Adrenal gland (tissue), 9 donors: ENCODE measurements at regions not wholly inside any gene's neighbourhood (a gene's known extent, or its start where the extent isn't known, plus 50 kb on each side); places are given as distances from the start of the nearest gene placed in this dataset.

Source experiments
- DNase-seq, 7 donors: peaks; one replicate each; pipeline ENCODE4 v3.0.0-alpha.2; 2019 to 2020
- H3K27ac ChIP-seq, 5 donors: fragments of 200-600 bp; sonication (generic) in 4 of 5; 1 replicate in 3 of 5; 2 replicates in 2 of 5; pipeline versions ENCODE4 v1.5.1 to v1.8.0; 2016 to 2020; ENCODE audit warnings: mild to moderate bottlenecking in 1 of 5
- H3K27me3 ChIP-seq: fragments of 200-600 bp; 2 replicates; pipeline ENCODE4 v1.8.0; 2021
- H3K36me3 ChIP-seq, 2 donors: fragments of 200-600 bp; replicated peaks in 1 of 2; 1 replicate in 1 of 2; 2 replicates in 1 of 2; pipeline versions ENCODE4 v1.5.1 to v1.8.0; 2018 to 2022
- H3K4me1 ChIP-seq, 2 donors: fragments of 200-600 bp; replicated peaks in 1 of 2; 1 replicate in 1 of 2; 2 replicates in 1 of 2; pipeline versions ENCODE4 v1.5.1 to v1.8.0; 2018 to 2021
- H3K4me3 ChIP-seq, 4 donors: fragments of 200-600 bp; sonication (generic) in 3 of 4; one replicate each; pipeline ENCODE4 v1.5.1; 2016 to 2018
- H3K9me3 ChIP-seq, 3 donors: fragments of 200-600 bp; sonication (generic) in 1 of 3; replicated peaks in 1 of 3; 1 replicate in 2 of 3; 2 replicates in 1 of 3; pipeline versions ENCODE4 v1.5.1 to v1.8.0; 2016 to 2021
- CTCF ChIP-seq, 6 experiments: fragments of 450-650 bp in 4 of 6; fragments of 200-600 bp in 2 of 6; sonication (generic) in 1 of 6; IDR thresholded peaks; 1 replicate in 5 of 6; 2 replicates in 1 of 6; pipeline versions ENCODE4 v1.5.1 to v1.8.0; 2016 to 2021; ENCODE audit warnings: antibody characterized with exemption in 6 of 6, mild to moderate bottlenecking in 2 of 6, moderate library complexity in 1 of 6
- POLR2A ChIP-seq, 2 donors: fragments of 450-650 bp; IDR thresholded peaks; one replicate each; pipeline ENCODE4 v1.6.1; 2017; ENCODE audit warnings: antibody characterized with exemption in 2 of 2, mild to moderate bottlenecking in 2 of 2, moderate library complexity in 1 of 2
- WGBS, 4 donors: extraction: QIAGEN DNeasy Blood & Tissue Kit in 2 of 4; methylation state at CpG; one replicate each; pipeline versions ENCODE4 v1.1.5 to v1.1.7; 2013 to 2017; 5-methylcytosine and 5-hydroxymethylcytosine counted together
- intact Hi-C, 2 donors: fragments of 100-400 bp; cut with DNase I; formaldehyde crosslinking; loops; one replicate each; pipeline versions ENCODE4 v1.14.1 to v1.15.0; 2022 to 2023
- donor health status: healthy with polysubstance abuse.
- donor health status: Bipolar disorder and iron deficiency.
- donor health status: DM: yes; HTN: yes; CAD: no.
- donor health status: DM: no; HTN: no; CAD: no.
- donor health status: DM: no; HTN: no; CAD: no.

GRCh38 chr13:86510792-86511191 lies 711.6 kb upstream of the SLITRK6 start:
- no peak for TF ChIP-seq CTCF (IDR thresholded peaks at IDR 0.05)
- TF ChIP-seq POLR2A (IDR thresholded peaks at IDR 0.05), result no peak
- no peak for DNase-seq
- Histone ChIP-seq H3K36me3 (no peaks in the 10 kb centered on the region), H3K4me3 (no peak overlapping the region), H3K27ac (no peak overlapping the region), H3K27me3 (no peaks in the 10 kb centered on the region), H3K9me3 (peaks cover 0 to 3% (median 3%) of the 10 kb centered on the region in 3 donors), H3K4me1 (no peaks in the 10 kb centered on the region)
- intact Hi-C loops, result no loop called here
- 57 to 73% (median 66%) methylated on average over 2 of the region's 2 CpGs for WGBS, 4 donors

- Histone ChIP-seq H3K4me1 (no peaks in the 10 kb centered on the region), H3K27me3 (no peaks in the 10 kb centered on the region), H3K9me3 (no peaks in the 10 kb centered on the region), H3K36me3 (no peaks in the 10 kb centered on the region), H3K4me3 (no peak overlapping the region), H3K27ac (no peak overlapping the region)
- TF ChIP-seq POLR2A (IDR thresholded peaks at IDR 0.05), result no peak
- no peak for TF ChIP-seq CTCF (IDR thresholded peaks at IDR 0.05)
- DNase-seq, result no peak
- intact Hi-C loops, result no loop called here
- WGBS, 4 donors, result 62 to 77% (median 71%) methylated on average over 3 of the region's 3 CpGs
Observed at GRCh38 chr13:86541461-86541860, 742.2 kb upstream of the SLITRK6 start.

DNA sequence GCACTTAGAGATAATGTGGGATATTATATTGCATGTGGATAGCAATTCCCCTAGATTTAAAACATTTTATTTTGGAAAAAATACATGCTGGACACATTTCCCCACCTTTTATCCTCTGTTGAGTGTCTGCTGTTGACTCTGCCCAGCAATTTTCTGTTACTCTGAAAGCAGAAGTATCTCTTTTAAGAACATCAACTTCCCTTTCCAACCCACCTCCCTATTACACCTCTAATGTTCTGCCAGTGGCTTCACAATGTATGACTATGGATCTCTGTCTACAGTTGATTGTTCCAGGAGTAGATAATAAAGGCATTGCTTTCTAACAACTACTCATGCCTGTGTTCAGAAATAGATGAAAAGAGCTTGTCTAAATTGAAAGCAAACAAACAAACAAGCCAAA lies 754.8 kb upstream of the SLITRK6 start:
- Histone ChIP-seq H3K4me1 (no peaks in the 10 kb centered on the region), H3K4me3 (no peak overlapping the region), H3K27ac (no peak overlapping the region), H3K36me3 (no peaks in the 10 kb centered on the region), H3K27me3 (no peaks in the 10 kb centered on the region), H3K9me3 (no peaks in the 10 kb centered on the region)
- intact Hi-C loops, result no loop called here
- TF ChIP-seq POLR2A (IDR thresholded peaks at IDR 0.05) (no peak), CTCF (IDR thresholded peaks at IDR 0.05) (no peak)
- DNase-seq, result no peak

DNA sequence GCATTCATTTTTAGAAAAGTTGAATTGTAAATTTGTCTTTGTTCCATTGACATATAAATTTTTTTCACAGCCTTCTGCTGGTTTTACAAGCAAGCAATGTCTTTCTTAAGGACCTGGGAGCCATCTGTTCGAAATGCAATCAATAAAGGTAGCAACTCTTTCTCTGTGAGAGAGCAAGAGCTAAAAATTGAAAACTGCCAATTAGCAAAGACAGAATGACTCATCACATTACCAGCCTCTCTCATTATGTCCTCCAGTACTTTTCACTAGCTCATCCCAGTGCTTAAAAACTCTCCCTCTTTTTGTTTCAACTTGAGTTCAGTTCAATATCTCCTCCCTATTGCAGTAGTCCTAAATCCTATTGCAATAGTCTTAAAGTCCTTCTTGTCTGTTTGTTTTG lies 760.7 kb upstream of the SLITRK6 start:
- 42 to 85% (median 68%) methylated on average over 1 of the region's 1 CpG for WGBS, 4 donors
- intact Hi-C loops, result no loop called here

More for the DNA sequence above, 760.7 kb upstream of the SLITRK6 start:
- Histone ChIP-seq H3K4me3 (no peak overlapping the region), H3K36me3 (no peaks in the 10 kb centered on the region), H3K27me3 (no peaks in the 10 kb centered on the region), H3K9me3 (no peaks in the 10 kb centered on the region), H3K4me1 (no peaks in the 10 kb centered on the region), H3K27ac (no peak overlapping the region)
- TF ChIP-seq CTCF (IDR thresholded peaks at IDR 0.05) (no peak), POLR2A (IDR thresholded peaks at IDR 0.05) (no peak)
- DNase-seq, result no peak
